ENCODE measurements at regions not wholly inside any gene's neighbourhood (a gene's known extent, or its start where the extent isn't known, plus 50 kb on each side); places are given as distances from the start of the nearest gene placed in this dataset.

- TF ChIP-seq POLR2AphosphoS5 (IDR thresholded peaks at IDR 0.05; ENCODE audit: borderline replicate concordance, low read depth, low read length) (no peak), EZH2 (IDR thresholded peaks at IDR 0.05) (no peak), FOXP2 (optimal IDR thresholded peaks at IDR 0.05; ENCODE audit: control extremely low read depth, extremely low read length, insufficient read depth) (no peak)
Measured at GRCh38 chr22:48803171-48803947, 1024.3 kb downstream of the BRD1 start.
